Endothelial cell of umbilical vein (primary cell): ENCODE measurements at regions not wholly inside any gene's neighbourhood (a gene's known extent, or its start where the extent isn't known, plus 50 kb on each side); places are given as distances from the start of the nearest gene placed in this dataset.

Experiments
- BruUV-seq: library from RNA; stranded (reverse); fragments of 400-500 nt; replicated peaks from 2 replicates; lab custom pipeline; 2021; lab: Mats Ljungman, UMichigan
- CTCF ChIA-PET: fragments of 300-600, 350-600 bp; sonication (Branson Sonifier 250); formaldehyde crosslinking; loops from one replicate; lab custom pipeline; 2021; ENCODE audit warnings: antibody characterized with exemption, inconsistent platforms; lab: Charles Lee
- POLR2A ChIA-PET: fragments of 300-600, 350-600 bp; sonication (Branson Sonifier 250); formaldehyde crosslinking; loops from one replicate; lab custom pipeline; 2021; ENCODE audit warnings: antibody characterized with exemption, inconsistent platforms; lab: Charles Lee
- DNase-seq: peaks from one replicate; pipeline ENCODE4 v3.0.0-alpha.2; 2011; ENCODE audit warnings: low read depth, low spot score
- FAIRE-seq: peaks from 2 replicates; lab custom pipeline; 2011; peaks lifted over from hg19 to GRCh38; lab: Jason Lieb, UNC
- H2AFZ ChIP-seq: 2 replicates; pipeline ENCODE4 v1.6.0; 2012; ENCODE audit warnings: low read depth, low read length, control low read depth, inconsistent platforms
- H3K27ac ChIP-seq: 2 replicates; pipeline ENCODE4 v1.5.1; 2011; ENCODE audit warnings: low read depth, mild to moderate bottlenecking, control low read depth, low read length, moderate library complexity; ENCODE audit not compliant: insufficient read depth
- H3K27me3 ChIP-seq, 2 experiments: 2 replicates each; pipeline versions ENCODE4 v1.6.0 to v1.6.1; 2011; ENCODE audit warnings: low read length in 2 of 2, mixed read lengths in 1 of 2; ENCODE audit not compliant: control insufficient read depth in 2 of 2, insufficient read depth in 2 of 2
- H3K36me3 ChIP-seq, 2 experiments: 2 replicates in 1 of 2; 3 replicates in 1 of 2; pipeline ENCODE4 v1.5.1; 2011; ENCODE audit warnings: low read length in 2 of 2, mild to moderate bottlenecking in 1 of 2, moderate library complexity in 1 of 2; ENCODE audit not compliant: control insufficient read depth in 2 of 2, insufficient read depth in 2 of 2; ENCODE audit errors: extremely low read depth in 1 of 2
- H3K4me1 ChIP-seq: 3 replicates; pipeline ENCODE4 v1.5.1; 2011; ENCODE audit warnings: mild to moderate bottlenecking, low read length; ENCODE audit not compliant: control insufficient read depth, insufficient read depth; ENCODE audit errors: extremely low read depth
- H3K4me2 ChIP-seq: 2 replicates; pipeline ENCODE4 v1.6.1; 2011; ENCODE audit warnings: low read length, control low read depth, mixed read lengths; ENCODE audit not compliant: insufficient read depth
- H3K4me3 ChIP-seq, 3 experiments: fragments of 200-600 bp in 1 of 3; sonication (generic), shearing (Covaris generic) in 1 of 3; replicated peaks in 1 of 3; 2 replicates each; pipeline ENCODE4 v1.5.1; 2011 to 2016; ENCODE audit warnings: control low read depth in 3 of 3, low read length in 3 of 3, mild to moderate bottlenecking in 2 of 3, inconsistent platforms in 1 of 3, low read depth in 1 of 3, moderate library complexity in 1 of 3; ENCODE audit not compliant: insufficient read depth in 1 of 3
- H3K79me2 ChIP-seq: 2 replicates; pipeline ENCODE4 v1.6.0; 2012; ENCODE audit warnings: low read length, inconsistent platforms; ENCODE audit not compliant: control insufficient read depth, insufficient read depth
- H3K9ac ChIP-seq: replicated peaks from 2 replicates; pipeline ENCODE3; 2011; ENCODE audit warnings: low read length, control low read depth; ENCODE audit not compliant: insufficient read depth; ENCODE audit errors: extremely low read depth
- H3K9me1 ChIP-seq: replicated peaks from 3 replicates; pipeline ENCODE4 v1.6.0; 2011; ENCODE audit warnings: mild to moderate bottlenecking, low read length; ENCODE audit not compliant: control insufficient read depth, insufficient read depth; ENCODE audit errors: extremely low read depth
- H3K9me3 ChIP-seq: replicated peaks from 2 replicates; pipeline ENCODE4 v1.5.1; 2012; ENCODE audit warnings: low read length, inconsistent platforms; ENCODE audit not compliant: control insufficient read depth, insufficient read depth
- H4K20me1 ChIP-seq: replicated peaks from 2 replicates; pipeline ENCODE3; 2011; ENCODE audit warnings: mild to moderate bottlenecking, low read length; ENCODE audit not compliant: control insufficient read depth, insufficient read depth; ENCODE audit errors: extremely low read depth
- CTCF ChIP-seq, 2 donors: IDR thresholded peaks; 1 replicate in 1 of 2; 2 replicates in 1 of 2; pipeline ENCODE4 v1.5.1; 2011; ENCODE audit warnings: low read length in 2 of 2, mild to moderate bottlenecking in 2 of 2, moderate library complexity in 2 of 2, control low read depth in 1 of 2, inconsistent platforms in 1 of 2, low read depth in 1 of 2; ENCODE audit not compliant: insufficient read depth in 1 of 2; ENCODE audit errors: extremely low read depth in 1 of 2
- EZH2 ChIP-seq: IDR thresholded peaks from 2 replicates; pipeline ENCODE4 v1.6.1; 2012; ENCODE audit warnings: borderline replicate concordance, low read depth, mild to moderate bottlenecking, moderate library complexity, low read length, inconsistent platforms; ENCODE audit not compliant: severe bottlenecking
- FOS ChIP-seq: IDR thresholded peaks from 2 replicates; pipeline ENCODE4 v1.6.1; 2011; ENCODE audit warnings: mild to moderate bottlenecking, low read length, moderate library complexity, borderline replicate concordance; ENCODE audit not compliant: insufficient read depth
- GATA2 ChIP-seq: IDR thresholded peaks from 2 replicates; pipeline ENCODE4 v1.7.0; 2011; ENCODE audit warnings: low read depth, mild to moderate bottlenecking, moderate library complexity, mixed read lengths, low read length; ENCODE audit not compliant: insufficient read length, insufficient read depth
- JUN ChIP-seq: IDR thresholded peaks from 2 replicates; pipeline ENCODE4 v1.6.1; 2011; ENCODE audit warnings: borderline replicate concordance, low read depth; ENCODE audit not compliant: insufficient read length, insufficient read depth
- MYC ChIP-seq: IDR thresholded peaks from one replicate; pipeline ENCODE4 v1.6.1; 2011; ENCODE audit warnings: mild to moderate bottlenecking, low read depth, low read length
- POLR2A ChIP-seq: IDR thresholded peaks from 2 replicates; pipeline ENCODE4 v1.6.1; 2012; ENCODE audit warnings: low read depth, mild to moderate bottlenecking, control low read depth, low read length
- POLR2AphosphoS5 ChIP-seq: IDR thresholded peaks from 2 replicates; pipeline ENCODE4 v1.6.1; 2012; ENCODE audit warnings: low read depth, mild to moderate bottlenecking, control low read depth, low read length, moderate library complexity; ENCODE audit not compliant: insufficient read depth
- dilution Hi-C: fragments of 300-500 bp; cut with MboI; formaldehyde crosslinking; loops from one replicate; pipeline ENCODE4 v1.15.0; 2019; ENCODE audit warnings: low sequenced_read_pairs; ENCODE audit not compliant: extremely low pct_ligation_motif_present
- intact Hi-C: fragments of 100-400 bp; cut with micrococcal nuclease; formaldehyde crosslinking; loops from one replicate; pipeline ENCODE4 v1.10.0; 2022
- TF ChIP-seq, protein P1 (sequence below): IDR thresholded peaks from 2 replicates; pipeline ENCODE4 v1.6.1; 2011; ENCODE audit not compliant: insufficient read depth, insufficient read length

- FAIRE-seq (no peak), DNase-seq (no peak)
- no peak overlapping the region for H3K4me3 ChIP-seq
- no peak overlapping the region for H3K9ac ChIP-seq
- H3K9me3 ChIP-seq, result no peaks in the 10 kb centered on the region
- POLR2A ChIA-PET, result no interaction called here
- no peak overlapping the region for H3K4me2 ChIP-seq
- no peaks in the 10 kb centered on the region for H3K79me2 ChIP-seq
- H3K27me3 ChIP-seq, result no peaks in the 10 kb centered on the region
- no TSS peak for BruUV-seq
- intact Hi-C loops, result no loop called here
- no peaks in the 10 kb centered on the region for H3K36me3 ChIP-seq
- TF ChIP-seq JUN (no peak), GATA2 (no peak), MYC (no peak), POLR2AphosphoS5 (no peak), POLR2A (no peak), FOS (no peak), EZH2 (no peak), CTCF (IDR thresholded peaks at IDR 0.05; ENCODE audit: extremely low read depth in 1 of 2, insufficient read depth in 1 of 2, low read depth in 1 of 2, low read length in 2 of 2) (no peak)
- TF ChIP-seq, protein P1, sequence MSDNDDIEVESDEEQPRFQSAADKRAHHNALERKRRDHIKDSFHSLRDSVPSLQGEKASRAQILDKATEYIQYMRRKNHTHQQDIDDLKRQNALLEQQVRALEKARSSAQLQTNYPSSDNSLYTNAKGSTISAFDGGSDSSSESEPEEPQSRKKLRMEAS, result no peak
- CTCF ChIA-PET, result no interaction called here
- no peaks in the 10 kb centered on the region for H4K20me1 ChIP-seq
- dilution Hi-C loops, result no loop called here
- no peaks in the 10 kb centered on the region for H3K9me1 ChIP-seq
- no peak overlapping the region for H3K27ac ChIP-seq
- H3K4me1 ChIP-seq, result no peaks in the 10 kb centered on the region
- H2AFZ ChIP-seq, result no peak overlapping the region
Observed at GRCh38 chrX:113802837-113803236, 781.0 kb upstream of the HTR2C start.
